ENCODE measurements at regions not wholly inside any gene's neighbourhood (a gene's known extent, or its start where the extent isn't known, plus 50 kb on each side); places are given as distances from the start of the nearest gene placed in this dataset.

- no peak for TF ChIP-seq FOXP2 (optimal IDR thresholded peaks at IDR 0.05; ENCODE audit: borderline replicate concordance, extremely low read depth, extremely low read length, insufficient read depth)
- TF ChIP-seq REST (IDR thresholded peaks at IDR 0.05; ENCODE audit: insufficient read depth in 1 of 2, low read depth in 2 of 2, low read length in 2 of 2), result no peak
- no peak for TF ChIP-seq POLR2AphosphoS5 (IDR thresholded peaks at IDR 0.05; ENCODE audit: low read depth, low read length)
These were observed 234.9 kb downstream of the SH2D4B start for GRCh38 chr10:80772596-80772995.

Data from PFSK-1 (cell line).